IMR-90 (cell line): ENCODE measurements at regions not wholly inside any gene's neighbourhood (a gene's known extent, or its start where the extent isn't known, plus 50 kb on each side); places are given as distances from the start of the nearest gene placed in this dataset.

Source experiments
- CEBPB ChIP-seq: IDR thresholded peaks from 2 replicates; pipeline ENCODE4 v1.6.1; 2012; ENCODE audit warnings: low read depth, low read length, improper control_type of control experiment
- CHD1 ChIP-seq: IDR thresholded peaks from 2 replicates; pipeline ENCODE4 v1.6.1; 2012; ENCODE audit warnings: low read depth, low read length, improper control_type of control experiment
- MAFK ChIP-seq: IDR thresholded peaks from 2 replicates; pipeline ENCODE4 v1.6.1; 2012; ENCODE audit warnings: low read depth, low read length, improper control_type of control experiment
- MXI1 ChIP-seq: IDR thresholded peaks from 2 replicates; pipeline ENCODE4 v1.6.1; 2012; ENCODE audit warnings: low read depth, mild to moderate bottlenecking, low read length, moderate library complexity, borderline replicate concordance
- NFE2L2 ChIP-seq: fragments of 150-350 bp; IDR thresholded peaks from 2 replicates; pipeline ENCODE4 v1.6.1; 2016; ENCODE audit warnings: low read depth, mild to moderate bottlenecking, low read length
- POLR2A ChIP-seq: IDR thresholded peaks from 2 replicates; pipeline ENCODE4 v1.6.1; 2012; ENCODE audit warnings: mild to moderate bottlenecking, low read depth, low read length
- RAD21 ChIP-seq: IDR thresholded peaks from 2 replicates; pipeline ENCODE4 v1.6.1; 2012; ENCODE audit warnings: low read length, improper control_type of control experiment
- RFX5 ChIP-seq: IDR thresholded peaks from 2 replicates; pipeline ENCODE4 v1.8.0; 2012; ENCODE audit warnings: low read depth, mild to moderate bottlenecking, low read length, moderate library complexity
- SMC3 ChIP-seq: fragments of 150-350 bp; IDR thresholded peaks from 2 replicates; pipeline ENCODE4 v1.6.1; 2016; ENCODE audit warnings: low read depth, mild to moderate bottlenecking, antibody characterized with exemption, low read length, moderate library complexity
- TF ChIP-seq, protein P1 (sequence below): conservative IDR thresholded peaks from 2 replicates; pipeline ENCODE4 v1.5.1; 2012; ENCODE audit warnings: mild to moderate bottlenecking, low read depth, low read length, improper control_type of control experiment
- TF ChIP-seq, protein P2 (sequence below): fragments of 150-350 bp; IDR thresholded peaks from 2 replicates; pipeline ENCODE4 v1.6.1; 2017; ENCODE audit warnings: mild to moderate bottlenecking, antibody characterized with exemption, low read length, low read depth

DNA sequence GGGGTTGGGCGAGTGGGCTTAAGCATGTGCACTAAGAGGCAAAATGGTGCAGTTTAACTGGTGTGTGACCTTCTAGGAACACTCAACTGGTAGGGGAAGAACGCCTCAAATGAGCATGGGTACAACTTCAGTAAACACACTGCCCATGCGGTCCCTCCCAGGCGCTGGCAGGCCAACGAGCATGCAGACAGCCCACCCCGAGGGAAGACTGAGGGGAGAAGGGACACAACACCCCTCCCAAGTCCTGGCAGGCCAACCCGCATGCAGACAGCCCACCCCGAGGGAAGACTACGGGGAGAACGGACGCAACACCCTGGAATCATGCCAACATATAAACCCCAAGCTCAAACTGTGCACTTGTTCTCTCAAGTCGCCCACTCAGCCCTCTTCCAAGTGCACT lies 456.0 kb downstream of the FBXO15 start:
- TF ChIP-seq, protein P1, sequence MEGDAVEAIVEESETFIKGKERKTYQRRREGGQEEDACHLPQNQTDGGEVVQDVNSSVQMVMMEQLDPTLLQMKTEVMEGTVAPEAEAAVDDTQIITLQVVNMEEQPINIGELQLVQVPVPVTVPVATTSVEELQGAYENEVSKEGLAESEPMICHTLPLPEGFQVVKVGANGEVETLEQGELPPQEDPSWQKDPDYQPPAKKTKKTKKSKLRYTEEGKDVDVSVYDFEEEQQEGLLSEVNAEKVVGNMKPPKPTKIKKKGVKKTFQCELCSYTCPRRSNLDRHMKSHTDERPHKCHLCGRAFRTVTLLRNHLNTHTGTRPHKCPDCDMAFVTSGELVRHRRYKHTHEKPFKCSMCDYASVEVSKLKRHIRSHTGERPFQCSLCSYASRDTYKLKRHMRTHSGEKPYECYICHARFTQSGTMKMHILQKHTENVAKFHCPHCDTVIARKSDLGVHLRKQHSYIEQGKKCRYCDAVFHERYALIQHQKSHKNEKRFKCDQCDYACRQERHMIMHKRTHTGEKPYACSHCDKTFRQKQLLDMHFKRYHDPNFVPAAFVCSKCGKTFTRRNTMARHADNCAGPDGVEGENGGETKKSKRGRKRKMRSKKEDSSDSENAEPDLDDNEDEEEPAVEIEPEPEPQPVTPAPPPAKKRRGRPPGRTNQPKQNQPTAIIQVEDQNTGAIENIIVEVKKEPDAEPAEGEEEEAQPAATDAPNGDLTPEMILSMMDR = no peak
- no peak for TF ChIP-seq CHD1
- TF ChIP-seq RFX5 = no peak
- TF ChIP-seq POLR2A = no peak
- TF ChIP-seq CEBPB = no peak
- TF ChIP-seq RAD21 = no peak
- TF ChIP-seq, protein P2, sequence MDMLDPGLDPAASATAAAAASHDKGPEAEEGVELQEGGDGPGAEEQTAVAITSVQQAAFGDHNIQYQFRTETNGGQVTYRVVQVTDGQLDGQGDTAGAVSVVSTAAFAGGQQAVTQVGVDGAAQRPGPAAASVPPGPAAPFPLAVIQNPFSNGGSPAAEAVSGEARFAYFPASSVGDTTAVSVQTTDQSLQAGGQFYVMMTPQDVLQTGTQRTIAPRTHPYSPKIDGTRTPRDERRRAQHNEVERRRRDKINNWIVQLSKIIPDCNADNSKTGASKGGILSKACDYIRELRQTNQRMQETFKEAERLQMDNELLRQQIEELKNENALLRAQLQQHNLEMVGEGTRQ = no peak
- TF ChIP-seq MAFK = no peak
- no peak for TF ChIP-seq SMC3
- no peak for TF ChIP-seq MXI1
- no peak for TF ChIP-seq NFE2L2
